Activated CD8-positive, alpha-beta T cell treated with anti-CD3 and anti-CD28 coated beads for 36 hours (primary cell): ENCODE measurements at regions not wholly inside any gene's neighbourhood (a gene's known extent, or its start where the extent isn't known, plus 50 kb on each side); places are given as distances from the start of the nearest gene placed in this dataset.
A peak's percentile ranks its signal among the peaks of the same experiment; 100 is the strongest.

Experiments used
- ATAC-seq: fragments of 200-7000 bp; cut with Tn5 transposase; one replicate; pipeline ENCODE4 v1.10.0; 2021; ENCODE audit warnings: mild to moderate bottlenecking, moderate library complexity
- CTCF ChIA-PET: fragments of 350-600 bp; sonication (Branson Sonifier 250); formaldehyde crosslinking; loops from one replicate; lab custom pipeline; 2021; ENCODE audit warnings: antibody characterized with exemption; lab: Charles Lee
- POLR2A ChIA-PET: fragments of 350-600 bp; sonication (Branson Sonifier 250); formaldehyde crosslinking; loops from one replicate; lab custom pipeline; 2021; ENCODE audit warnings: antibody characterized with exemption; lab: Charles Lee
- DNase-seq: peaks from one replicate; pipeline ENCODE4 v3.0.0-alpha.2; 2020
- H3K27ac Mint-ChIP-seq: one replicate; pipeline ENCODE4 v1.8.0; 2021; ENCODE audit warnings: mild to moderate bottlenecking, mixed read lengths
- H3K27me3 Mint-ChIP-seq: one replicate; pipeline ENCODE4 v1.8.0; 2021; ENCODE audit warnings: mixed read lengths
- H3K36me3 Mint-ChIP-seq: one replicate; pipeline ENCODE4 v1.8.0; 2021; ENCODE audit warnings: low read depth, mixed read lengths
- H3K4me1 Mint-ChIP-seq: one replicate; pipeline ENCODE4 v1.8.0; 2021; ENCODE audit warnings: low read depth, mixed read lengths
- H3K4me3 Mint-ChIP-seq: one replicate; pipeline ENCODE4 v1.8.0; 2021; ENCODE audit warnings: mild to moderate bottlenecking, moderate library complexity, mixed read lengths
- H3K9me3 Mint-ChIP-seq: one replicate; pipeline ENCODE4 v1.8.0; 2021; ENCODE audit warnings: mixed read lengths
- intact Hi-C: fragments of 100-400 bp; cut with micrococcal nuclease; formaldehyde crosslinking; loops from one replicate; pipeline ENCODE4 v1.10.0; 2022
- TF ChIP-seq, protein P1 (sequence below): fragments of 200-600 bp; IDR thresholded peaks from one replicate; pipeline ENCODE4 v1.8.0; 2022; ENCODE audit warnings: antibody characterized with exemption, mild to moderate bottlenecking

GRCh38 chr11:113587308-113587739, 112.1 kb upstream of the DRD2 start:
- H3K36me3 Mint-ChIP-seq = no peaks in the 10 kb centered on the region
- ChIA-PET CTCF (interaction anchor here (1.1 kb wide), 1 partner anchor 54 kb away, joined by 3 read pairs; no protein-coding TSS in a partner anchor), POLR2A (interaction anchor here (0.7 kb wide), 1 partner anchor 8 kb away, joined by 3 read pairs; no protein-coding TSS in a partner anchor)
- TF ChIP-seq, protein P1, sequence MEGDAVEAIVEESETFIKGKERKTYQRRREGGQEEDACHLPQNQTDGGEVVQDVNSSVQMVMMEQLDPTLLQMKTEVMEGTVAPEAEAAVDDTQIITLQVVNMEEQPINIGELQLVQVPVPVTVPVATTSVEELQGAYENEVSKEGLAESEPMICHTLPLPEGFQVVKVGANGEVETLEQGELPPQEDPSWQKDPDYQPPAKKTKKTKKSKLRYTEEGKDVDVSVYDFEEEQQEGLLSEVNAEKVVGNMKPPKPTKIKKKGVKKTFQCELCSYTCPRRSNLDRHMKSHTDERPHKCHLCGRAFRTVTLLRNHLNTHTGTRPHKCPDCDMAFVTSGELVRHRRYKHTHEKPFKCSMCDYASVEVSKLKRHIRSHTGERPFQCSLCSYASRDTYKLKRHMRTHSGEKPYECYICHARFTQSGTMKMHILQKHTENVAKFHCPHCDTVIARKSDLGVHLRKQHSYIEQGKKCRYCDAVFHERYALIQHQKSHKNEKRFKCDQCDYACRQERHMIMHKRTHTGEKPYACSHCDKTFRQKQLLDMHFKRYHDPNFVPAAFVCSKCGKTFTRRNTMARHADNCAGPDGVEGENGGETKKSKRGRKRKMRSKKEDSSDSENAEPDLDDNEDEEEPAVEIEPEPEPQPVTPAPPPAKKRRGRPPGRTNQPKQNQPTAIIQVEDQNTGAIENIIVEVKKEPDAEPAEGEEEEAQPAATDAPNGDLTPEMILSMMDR = no peak
- intact Hi-C loops = no loop called here
- peaks cover 9% of the 10 kb centered on the region for H3K27me3 Mint-ChIP-seq
- no peak overlapping the region for H3K4me3 Mint-ChIP-seq
- H3K9me3 Mint-ChIP-seq = no peaks in the 10 kb centered on the region
- no peaks in the 10 kb centered on the region for H3K4me1 Mint-ChIP-seq
- peak overlapping the region; percentile 56 for H3K27ac Mint-ChIP-seq
- DNase-seq (peak; percentile 62), ATAC-seq (peak; percentile 96)

- intact Hi-C loops = no loop called here
- no peak for ATAC-seq
Measured at GRCh38 chr11:113584371-113584770, 109.2 kb upstream of the DRD2 start.

GRCh38 chr11:113581713-113582112, 106.5 kb upstream of the DRD2 start:
- H3K27ac Mint-ChIP-seq = no peak overlapping the region
- TF ChIP-seq, protein P1 = no peak
- CTCF ChIA-PET = no interaction called here
- DNase-seq (no peak), ATAC-seq (no peak)
- no peak overlapping the region for H3K4me3 Mint-ChIP-seq
- H3K9me3 Mint-ChIP-seq = no peaks in the 10 kb centered on the region
- POLR2A ChIA-PET = no interaction called here
- no peaks in the 10 kb centered on the region for H3K4me1 Mint-ChIP-seq
- H3K27me3 Mint-ChIP-seq = peaks cover 15% of the 10 kb centered on the region
- intact Hi-C loops = no loop called here
- H3K36me3 Mint-ChIP-seq = no peaks in the 10 kb centered on the region

More at GRCh38 chr11:113584371-113584770, 109.2 kb upstream of the DRD2 start:
- ChIA-PET POLR2A (interaction anchor here (0.6 kb wide), 1 partner anchor 19 kb away, joined by 3 read pairs; no protein-coding TSS in a partner anchor), CTCF (no interaction called here)
- H3K4me1 Mint-ChIP-seq = no peaks in the 10 kb centered on the region
- DNase-seq = no peak
- no peak overlapping the region for H3K4me3 Mint-ChIP-seq
- H3K9me3 Mint-ChIP-seq = no peaks in the 10 kb centered on the region
- TF ChIP-seq, protein P1 = no peak
- no peaks in the 10 kb centered on the region for H3K36me3 Mint-ChIP-seq
- H3K27ac Mint-ChIP-seq = no peak overlapping the region
- peaks cover 10% of the 10 kb centered on the region for H3K27me3 Mint-ChIP-seq

GRCh38 chr11:113579292-113579940, 104.2 kb upstream of the DRD2 start:
- ATAC-seq = no peak
- TF ChIP-seq, protein P1 = no peak
- Mint-ChIP-seq H3K9me3 (no peaks in the 10 kb centered on the region), H3K27me3 (peaks cover 18% of the 10 kb centered on the region), H3K36me3 (no peaks in the 10 kb centered on the region), H3K4me1 (no peaks in the 10 kb centered on the region), H3K4me3 (no peak overlapping the region), H3K27ac (no peak overlapping the region)
- no peak for DNase-seq
- intact Hi-C loops = no loop called here
- ChIA-PET CTCF (no interaction called here), POLR2A (interaction anchor here (1.2 kb wide), 1 partner anchor 8 kb away, joined by 3 read pairs; no protein-coding TSS in a partner anchor)

GRCh38 chr11:113578715-113579250, 103.6 kb upstream of the DRD2 start:
- intact Hi-C loops = no loop called here
- Mint-ChIP-seq H3K27me3 (peaks cover 20% of the 10 kb centered on the region), H3K27ac (no peak overlapping the region), H3K36me3 (no peaks in the 10 kb centered on the region), H3K4me1 (no peaks in the 10 kb centered on the region), H3K4me3 (no peak overlapping the region), H3K9me3 (no peaks in the 10 kb centered on the region)
- ChIA-PET POLR2A (interaction anchor here (1.2 kb wide), 1 partner anchor 8 kb away, joined by 3 read pairs; no protein-coding TSS in a partner anchor), CTCF (no interaction called here)
- TF ChIP-seq, protein P1 = no peak
- ATAC-seq (no peak), DNase-seq (no peak)
